Loucy (cell line): ENCODE measurements at regions not wholly inside any gene's neighbourhood (a gene's known extent, or its start where the extent isn't known, plus 50 kb on each side); places are given as distances from the start of the nearest gene placed in this dataset.

ENCODE experiments used
- H2AFZ ChIP-seq: fragments of 200-600 bp; sonication (generic); 2 replicates; pipeline ENCODE4 v1.6.0; 2016; ENCODE audit warnings: antibody characterized with exemption, mild to moderate bottlenecking, low read length, moderate library complexity
- H3F3A ChIP-seq: fragments of 200-600 bp; 2 replicates; pipeline ENCODE4 v1.6.0; 2016; ENCODE audit warnings: antibody characterized with exemption, low read depth, mild to moderate bottlenecking
- H3K27me3 ChIP-seq: fragments of 200-600 bp; sonication (generic); 2 replicates; pipeline ENCODE4 v1.6.1; 2014; ENCODE audit warnings: low read length, mild to moderate bottlenecking; ENCODE audit not compliant: insufficient read depth, poor library complexity, severe bottlenecking
- H3K36me3 ChIP-seq: fragments of 200-600 bp; sonication (generic); 2 replicates; pipeline ENCODE4 v1.6.1; 2016; ENCODE audit warnings: low read length; ENCODE audit not compliant: insufficient read depth
- H3K4me1 ChIP-seq: fragments of 200-600 bp; sonication (generic); 2 replicates; pipeline ENCODE4 v1.5.1; 2014; ENCODE audit warnings: low read length, mild to moderate bottlenecking; ENCODE audit not compliant: insufficient read depth, poor library complexity, severe bottlenecking
- H3K4me2 ChIP-seq: fragments of 200-600 bp; sonication (generic); 2 replicates; pipeline ENCODE4 v1.6.0; 2014; ENCODE audit warnings: antibody characterized with exemption, low read length, low read depth, mild to moderate bottlenecking; ENCODE audit not compliant: poor library complexity, severe bottlenecking
- H3K4me3 ChIP-seq: fragments of 200-600 bp; sonication (generic); 2 replicates; pipeline ENCODE4 v1.5.1; 2014; ENCODE audit warnings: low read length, mild to moderate bottlenecking, mixed read lengths; ENCODE audit not compliant: poor library complexity, severe bottlenecking
- H3K79me2 ChIP-seq: fragments of 200-600 bp; sonication (generic); 2 replicates; pipeline ENCODE4 v1.6.1; 2014; ENCODE audit warnings: low read length; ENCODE audit not compliant: insufficient read depth
- H3K9ac ChIP-seq: fragments of 200-600 bp; sonication (generic); 2 replicates; pipeline ENCODE4 v1.6.0; 2014; ENCODE audit warnings: mild to moderate bottlenecking, low read depth, low read length, moderate library complexity; ENCODE audit not compliant: poor library complexity, severe bottlenecking
- H3K9me2 ChIP-seq: fragments of 200-600 bp; sonication (generic); replicated peaks from 2 replicates; pipeline ENCODE4 v1.6.1; 2016; ENCODE audit warnings: low read depth, low read length, mixed read lengths
- H3K9me3 ChIP-seq: fragments of 200-600 bp; sonication (generic); 2 replicates; pipeline ENCODE4 v1.6.1; 2014; ENCODE audit warnings: mild to moderate bottlenecking, antibody characterized with exemption, low read length, low read depth; ENCODE audit not compliant: insufficient read depth
- H4K20me1 ChIP-seq: fragments of 200-600 bp; sonication (generic); 2 replicates; pipeline ENCODE4 v1.6.0; 2014; ENCODE audit warnings: antibody characterized with exemption, low read length, mild to moderate bottlenecking; ENCODE audit not compliant: insufficient read depth, poor library complexity, severe bottlenecking
- CTCF ChIP-seq: fragments of 200-600 bp; sonication (generic); conservative IDR thresholded peaks from 2 replicates; pipeline ENCODE4 v1.5.1; 2014; ENCODE audit warnings: mild to moderate bottlenecking, antibody characterized with exemption, low read length
- EZH2phosphoT487 ChIP-seq: fragments of 200-600 bp; IDR thresholded peaks from 2 replicates; pipeline ENCODE4 v1.6.1; 2018; ENCODE audit warnings: antibody characterized with exemption, mild to moderate bottlenecking, moderate library complexity, borderline replicate concordance

GRCh38 chr9:22198681-22199080 lies 189.6 kb upstream of the CDKN2B start:
- TF ChIP-seq CTCF = no peak
- TF ChIP-seq EZH2phosphoT487 = no peak
- H3K4me3 ChIP-seq = no peak overlapping the region
- no peaks in the 10 kb centered on the region for H3K4me1 ChIP-seq
- H3K79me2 ChIP-seq = no peaks in the 10 kb centered on the region
- no peaks in the 10 kb centered on the region for H3F3A ChIP-seq
- no peaks in the 10 kb centered on the region for H3K27me3 ChIP-seq
- no peak overlapping the region for H3K4me2 ChIP-seq
- no peaks in the 10 kb centered on the region for H3K9me2 ChIP-seq
- H3K9ac ChIP-seq = no peak overlapping the region
- no peaks in the 10 kb centered on the region for H3K9me3 ChIP-seq
- no peaks in the 10 kb centered on the region for H4K20me1 ChIP-seq
- H2AFZ ChIP-seq = no peak overlapping the region
- no peaks in the 10 kb centered on the region for H3K36me3 ChIP-seq

GRCh38 chr9:22201256-22201655 lies 192.2 kb upstream of the CDKN2B start:
- no peak overlapping the region for H3K9ac ChIP-seq
- H3K79me2 ChIP-seq = no peaks in the 10 kb centered on the region
- no peak overlapping the region for H2AFZ ChIP-seq
- H4K20me1 ChIP-seq = no peaks in the 10 kb centered on the region
- no peak overlapping the region for H3K4me3 ChIP-seq
- H3K4me2 ChIP-seq = no peak overlapping the region
- no peaks in the 10 kb centered on the region for H3K27me3 ChIP-seq
- H3K9me2 ChIP-seq = no peaks in the 10 kb centered on the region
- H3K36me3 ChIP-seq = no peaks in the 10 kb centered on the region
- TF ChIP-seq EZH2phosphoT487 = no peak
- TF ChIP-seq CTCF = no peak
- no peaks in the 10 kb centered on the region for H3F3A ChIP-seq
- no peaks in the 10 kb centered on the region for H3K4me1 ChIP-seq
- H3K9me3 ChIP-seq = no peaks in the 10 kb centered on the region

- Histone ChIP-seq H3K4me1 (peaks cover under 1% of the 10 kb centered on the region), H4K20me1 (no peaks in the 10 kb centered on the region), H3K9me2 (no peaks in the 10 kb centered on the region), H3K9me3 (no peaks in the 10 kb centered on the region), H3K79me2 (no peaks in the 10 kb centered on the region), H2AFZ (no peak overlapping the region), H3K4me2 (no peak overlapping the region), H3K9ac (no peak overlapping the region), H3K4me3 (no peak overlapping the region), H3F3A (no peaks in the 10 kb centered on the region), H3K36me3 (no peaks in the 10 kb centered on the region), H3K27me3 (no peaks in the 10 kb centered on the region)
- no peak for TF ChIP-seq EZH2phosphoT487
- TF ChIP-seq CTCF = no peak
Observed at GRCh38 chr9:22203371-22204138, 194.4 kb upstream of the CDKN2B start.
